ENCODE measurements at regions not wholly inside any gene's neighbourhood (a gene's known extent, or its start where the extent isn't known, plus 50 kb on each side); places are given as distances from the start of the nearest gene placed in this dataset.
A peak's percentile ranks its signal among the peaks of the same experiment; 100 is the strongest.
"Not testable (repeated sequence)": the region's sequence is repeated elsewhere in the genome, so short reads cannot be mapped to it uniquely, and the experiment has no call there.

- no peak for DNase-seq
Observed at GRCh38 chr4:37771771-37772170, 54.7 kb upstream of the PGM2 start.

GRCh38 chr4:37770016-37770415 is 56.5 kb upstream of the PGM2 start:
- DNase-seq: no peak

- no peak for DNase-seq
Observed at GRCh38 chr4:37769391-37769989, 57.0 kb upstream of the PGM2 start.

- no peak for DNase-seq
Observed at GRCh38 chr4:37767546-37767945, 58.9 kb upstream of the PGM2 start.

GRCh38 chr4:37767019-37767418 is 59.5 kb upstream of the PGM2 start:
- no peak for DNase-seq

- DNase-seq: peak in 1 of 5 experiments; percentile 43
Observed at GRCh38 chr4:37765741-37766140, 60.7 kb upstream of the PGM2 start.

GRCh38 chr4:37763831-37764230 is 62.7 kb upstream of the PGM2 start:
- DNase-seq: no peak

- DNase-seq: no peak
Observed at GRCh38 chr4:37762991-37763368, 63.5 kb upstream of the PGM2 start.

- DNase-seq: peak in 1 of 5 experiments; percentile 41
Observed at GRCh38 chr4:37762294-37762990, 64.0 kb upstream of the PGM2 start.

- DNase-seq: no peak
Observed at GRCh38 chr4:37760840-37761239, 65.6 kb upstream of the PGM2 start.

GRCh38 chr4:37759833-37760232 is 66.7 kb upstream of the PGM2 start:
- no peak for DNase-seq

GRCh38 chr4:37758226-37758625 is 68.3 kb upstream of the PGM2 start:
- peak in 1 of 5 experiments; percentile 71 for DNase-seq

- DNase-seq: no peak
Observed at GRCh38 chr4:37757761-37758160, 68.7 kb upstream of the PGM2 start.

- no peak for DNase-seq
Observed at GRCh38 chr4:37757121-37757520, 69.4 kb upstream of the PGM2 start.

GRCh38 chr4:37754410-37755185 is 68.4 kb upstream of the RELL1 start:
- no peak for DNase-seq

GRCh38 chr4:37749398-37749988 is 63.3 kb upstream of the RELL1 start:
- no peak for DNase-seq

GRCh38 chr4:37748485-37748884 is 62.3 kb upstream of the RELL1 start:
- no peak for DNase-seq

GRCh38 chr4:37747772-37748330 is 61.7 kb upstream of the RELL1 start:
- DNase-seq: no peak

- not testable (repeated sequence) for DNase-seq
Observed at GRCh38 chr4:37746852-37747251, 60.7 kb upstream of the RELL1 start.

GRCh38 chr4:37745946-37746345 is 59.8 kb upstream of the RELL1 start:
- no peak for DNase-seq

GRCh38 chr4:37742149-37742548 is 56.0 kb upstream of the RELL1 start:
- DNase-seq: no peak

- no peak for DNase-seq
Observed at GRCh38 chr4:37741564-37741963, 55.4 kb upstream of the RELL1 start.

GRCh38 chr4:37740546-37740945 is 54.4 kb upstream of the RELL1 start:
- DNase-seq: no peak
